Astrocyte (in vitro differentiated cells and primary cell): ENCODE measurements at regions not wholly inside any gene's neighbourhood (a gene's known extent, or its start where the extent isn't known, plus 50 kb on each side); places are given as distances from the start of the nearest gene placed in this dataset.

Source experiments
- CTCF ChIP-seq: IDR thresholded peaks from 2 replicates; pipeline ENCODE4 v1.5.1; 2011; ENCODE audit warnings: low read depth, mild to moderate bottlenecking, inconsistent platforms, low read length, moderate library complexity; ENCODE audit not compliant: insufficient read depth
- EZH2 ChIP-seq: IDR thresholded peaks from 2 replicates; pipeline ENCODE4 v1.6.1; 2012; ENCODE audit warnings: mild to moderate bottlenecking, low read length, inconsistent platforms; ENCODE audit not compliant: insufficient read depth

DNA sequence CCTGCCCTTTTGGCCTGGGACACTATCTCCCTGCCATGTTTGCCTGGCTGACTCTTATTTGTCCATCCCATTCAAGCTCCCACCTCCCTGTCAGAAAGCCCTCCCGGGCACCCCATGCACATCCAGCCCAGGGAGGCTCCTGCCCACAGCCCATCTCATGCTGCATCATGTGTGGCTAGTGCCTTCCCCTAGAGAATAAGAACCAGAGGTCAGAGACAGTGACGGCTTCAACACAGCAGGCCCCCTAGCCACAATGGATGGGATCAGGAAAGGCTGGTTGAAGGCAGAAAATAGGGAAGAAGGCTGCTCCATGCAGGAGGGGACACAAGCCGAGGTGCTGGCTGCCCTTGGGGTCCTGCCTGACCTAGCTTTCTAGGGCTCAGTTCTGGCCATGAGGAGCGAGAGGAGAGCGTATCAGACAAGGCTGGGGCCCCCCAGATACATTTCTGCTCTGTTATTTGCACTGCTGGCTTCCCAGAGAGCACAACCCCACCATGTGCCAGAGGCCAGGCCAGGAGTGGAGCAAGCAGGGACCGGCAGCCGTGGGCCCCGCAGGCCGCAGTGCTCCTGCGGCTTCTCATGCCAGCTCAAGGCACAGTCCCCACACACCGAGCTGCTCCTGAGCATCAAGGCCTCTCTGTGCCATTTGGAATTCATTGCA, 161.1 kb upstream of the ZMIZ1 start:
- TF ChIP-seq CTCF, result no peak
- no peak for TF ChIP-seq EZH2
